22Rv1 (cell line): ENCODE measurements at regions not wholly inside any gene's neighbourhood (a gene's known extent, or its start where the extent isn't known, plus 50 kb on each side); places are given as distances from the start of the nearest gene placed in this dataset.

Experiments
- CTCF ChIP-seq: fragments of 450-650 bp; IDR thresholded peaks from 2 replicates; pipeline ENCODE4 v1.5.1; 2017; ENCODE audit warnings: mild to moderate bottlenecking
- ZFX ChIP-seq: fragments of 450-650 bp; IDR thresholded peaks from 2 replicates; pipeline ENCODE4 v1.6.1; 2017; ENCODE audit warnings: antibody characterized with exemption, borderline replicate concordance

GRCh38 chr7:69435711-69436110 is 162.6 kb upstream of the AUTS2 start:
- no peak for TF ChIP-seq CTCF
- TF ChIP-seq ZFX: no peak
